ENCODE measurements at regions not wholly inside any gene's neighbourhood (a gene's known extent, or its start where the extent isn't known, plus 50 kb on each side); places are given as distances from the start of the nearest gene placed in this dataset.

- Histone ChIP-seq H3K4me3 (ENCODE audit: control extremely low read depth in 1 of 5, extremely low read depth in 1 of 5, insufficient read depth in 1 of 5, low read depth in 2 of 5, low read length in 4 of 5) (no peak overlapping the region), H3K27ac (ENCODE audit: low read length in 2 of 2) (no peak overlapping the region), H3K79me2 (ENCODE audit: control insufficient read depth, insufficient read depth, low read length) (no peaks in the 10 kb centered on the region), H4K20me1 (ENCODE audit: control insufficient read depth, insufficient read depth, low read length, poor library complexity, severe bottlenecking) (no peaks in the 10 kb centered on the region), H3K4me1 (ENCODE audit: control insufficient read depth in 2 of 2, insufficient read depth in 2 of 2, low read length in 2 of 2) (peaks cover 0 to 3% of the 10 kb centered on the region in 2 donors), H3K36me3 (replicated peaks in 1 of 2; ENCODE audit: control extremely low read depth in 1 of 2, control insufficient read depth in 1 of 2, extremely low read depth in 1 of 2, insufficient read depth in 2 of 2, low read length in 1 of 2) (no peaks in the 10 kb centered on the region), H3K4me2 (replicated peaks; ENCODE audit: low read depth, low read length, poor library complexity, severe bottlenecking) (no peak overlapping the region), H2AFZ (ENCODE audit: insufficient read depth, low read depth, low read length, poor library complexity, severe bottlenecking) (no peak overlapping the region), H3K27me3 (replicated peaks in 1 of 4; ENCODE audit: control extremely low read depth in 1 of 4, control insufficient read depth in 3 of 4, insufficient read depth in 4 of 4, low read length in 3 of 4) (no peaks in the 10 kb centered on the region), H3K9ac (ENCODE audit: low read length) (no peak overlapping the region), H3K9me3 (ENCODE audit: control extremely low read depth in 1 of 3, control insufficient read depth in 2 of 3, insufficient read depth in 1 of 3, low read length in 2 of 3) (no peaks in the 10 kb centered on the region)
- Mint-ChIP-seq H3K27me3 (peaks cover 5% of the 10 kb centered on the region), H3K9me3 (ENCODE audit: insufficient read depth) (no peaks in the 10 kb centered on the region), H3K4me1 (no peaks in the 10 kb centered on the region), H3K4me3 (no peak overlapping the region), H3K27ac (no peak overlapping the region)
- DNase-seq (no peak), ATAC-seq (ENCODE audit: low read depth) (no peak)
- TF ChIP-seq EZH2 (IDR thresholded peaks at IDR 0.05; ENCODE audit: borderline replicate concordance, insufficient read depth, low read depth, low read length, poor library complexity, severe bottlenecking) = no peak
- TF ChIP-seq CTCF (IDR thresholded peaks at IDR 0.05) = no peak
- intact Hi-C loops (cut with micrococcal nuclease) = no loop called here
- CTCF ChIA-PET = no interaction called here
- WGBS (ENCODE audit: insufficient coverage) = 100% methylated on average over 3 of the region's 5 CpGs
- POLR2A ChIA-PET = no interaction called here
Measured at GRCh38 chr13:33381180-33381579, 95.6 kb upstream of the STARD13 start.

GRCh38 chr13:33381906-33382305 lies 96.4 kb upstream of the STARD13 start:
- POLR2A ChIA-PET = no interaction called here
- intact Hi-C loops (cut with micrococcal nuclease) = no loop called here

More at GRCh38 chr13:33381906-33382305, 96.4 kb upstream of the STARD13 start:
- no peak overlapping the region for H3K27ac ChIP-seq (ENCODE audit: low read length in 2 of 2)
- Mint-ChIP-seq H3K9me3 (ENCODE audit: insufficient read depth) (no peaks in the 10 kb centered on the region), H3K4me3 (no peak overlapping the region), H3K27ac (no peak overlapping the region), H3K4me1 (no peaks in the 10 kb centered on the region), H3K27me3 (no peaks in the 10 kb centered on the region)
- H3K27me3 ChIP-seq (replicated peaks in 1 of 4; ENCODE audit: control extremely low read depth in 1 of 4, control insufficient read depth in 3 of 4, insufficient read depth in 4 of 4, low read length in 3 of 4) = no peaks in the 10 kb centered on the region
- H4K20me1 ChIP-seq (ENCODE audit: control insufficient read depth, insufficient read depth, low read length, poor library complexity, severe bottlenecking) = no peaks in the 10 kb centered on the region
- no peak overlapping the region for H3K4me2 ChIP-seq (replicated peaks; ENCODE audit: low read depth, low read length, poor library complexity, severe bottlenecking)
- no peak overlapping the region for H2AFZ ChIP-seq (ENCODE audit: insufficient read depth, low read depth, low read length, poor library complexity, severe bottlenecking)
- no peak overlapping the region for H3K9ac ChIP-seq (ENCODE audit: low read length)
- WGBS (ENCODE audit: insufficient coverage) = 96% methylated on average over 8 of the region's 8 CpGs
- TF ChIP-seq EZH2 (IDR thresholded peaks at IDR 0.05; ENCODE audit: borderline replicate concordance, insufficient read depth, low read depth, low read length, poor library complexity, severe bottlenecking) = no peak
- TF ChIP-seq CTCF (IDR thresholded peaks at IDR 0.05) = no peak
- no peaks in the 10 kb centered on the region for H3K36me3 ChIP-seq (replicated peaks in 1 of 2; ENCODE audit: control extremely low read depth in 1 of 2, control insufficient read depth in 1 of 2, extremely low read depth in 1 of 2, insufficient read depth in 2 of 2, low read length in 1 of 2)
- CTCF ChIA-PET = no interaction called here
- no peaks in the 10 kb centered on the region for H3K79me2 ChIP-seq (ENCODE audit: control insufficient read depth, insufficient read depth, low read length)
- no peak for DNase-seq
- ATAC-seq (ENCODE audit: low read depth) = no peak
- H3K4me3 ChIP-seq (ENCODE audit: control extremely low read depth in 1 of 5, extremely low read depth in 1 of 5, insufficient read depth in 1 of 5, low read depth in 2 of 5, low read length in 4 of 5) = no peak overlapping the region
- H3K9me3 ChIP-seq (ENCODE audit: control extremely low read depth in 1 of 3, control insufficient read depth in 2 of 3, insufficient read depth in 1 of 3, low read length in 2 of 3) = no peaks in the 10 kb centered on the region
- H3K4me1 ChIP-seq (ENCODE audit: control insufficient read depth in 2 of 2, insufficient read depth in 2 of 2, low read length in 2 of 2) = peaks cover 0 to 3% of the 10 kb centered on the region in 2 donors

Measured in B cell (primary cell).